ENCODE measurements at regions not wholly inside any gene's neighbourhood (a gene's known extent, or its start where the extent isn't known, plus 50 kb on each side); places are given as distances from the start of the nearest gene placed in this dataset.

DNA sequence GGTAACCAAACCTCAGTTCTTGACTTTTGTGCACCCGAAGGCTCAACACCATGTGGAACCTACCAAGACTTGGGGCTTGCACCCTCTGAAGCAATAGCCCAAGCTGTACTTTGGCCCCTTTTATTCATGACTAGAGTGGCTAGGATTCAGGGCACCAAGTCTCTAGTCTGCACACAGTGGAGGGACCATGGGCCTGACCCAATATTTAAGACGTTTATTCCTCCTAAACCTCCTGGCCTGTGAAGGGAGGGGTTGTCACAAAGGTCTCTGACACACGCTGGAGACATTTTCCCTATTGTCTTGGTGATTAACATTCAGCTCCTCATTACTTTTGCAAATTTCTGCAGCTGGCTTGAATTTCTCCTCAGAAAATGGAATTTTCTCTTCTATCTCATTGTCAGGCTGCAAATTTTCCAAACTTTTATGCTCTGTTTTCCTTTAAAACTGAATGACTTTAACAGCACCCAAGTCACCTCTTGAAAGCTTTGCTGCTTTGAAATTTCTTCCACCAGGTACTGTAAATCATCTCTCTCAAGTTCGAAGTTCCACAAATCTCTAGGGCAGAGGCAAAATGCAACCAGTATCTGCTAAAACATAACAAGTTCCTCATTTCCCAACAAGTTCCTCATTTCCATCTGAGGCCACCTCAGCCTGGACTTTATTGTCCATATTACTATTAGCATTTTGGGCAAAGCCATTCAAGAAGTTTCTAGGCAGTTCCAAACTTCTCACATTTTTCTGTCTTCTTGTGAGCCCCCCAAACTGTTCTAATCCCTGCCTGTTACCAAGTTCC lies 481.4 kb upstream of the BTBD3 start:
- no peak for DNase-seq

GRCh38 chr20:11437090-11437489 lies 480.6 kb upstream of the BTBD3 start:
- DNase-seq: no peak

GRCh38 chr20:11437611-11438380 lies 479.9 kb upstream of the BTBD3 start:
- DNase-seq: no peak

DNA sequence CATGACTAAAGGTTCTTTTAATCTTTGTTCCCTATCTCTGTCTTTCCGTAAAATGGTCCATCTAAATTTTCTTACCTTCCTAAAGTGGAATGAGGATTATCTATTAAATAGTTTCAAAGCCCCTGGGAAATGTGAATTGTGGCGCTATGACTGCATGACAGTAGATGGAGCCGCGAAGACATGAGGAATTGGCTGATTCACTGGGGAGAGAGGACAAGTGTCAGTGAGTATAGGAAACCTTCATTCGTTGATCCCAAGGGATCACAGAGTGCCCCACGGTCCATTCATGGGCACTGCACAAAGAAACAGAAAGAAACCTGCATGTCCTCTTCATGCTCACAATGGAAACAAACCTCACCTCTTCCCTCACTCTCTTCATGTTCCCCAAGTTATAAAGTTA lies 479.3 kb upstream of the BTBD3 start:
- DNase-seq: no peak

DNA sequence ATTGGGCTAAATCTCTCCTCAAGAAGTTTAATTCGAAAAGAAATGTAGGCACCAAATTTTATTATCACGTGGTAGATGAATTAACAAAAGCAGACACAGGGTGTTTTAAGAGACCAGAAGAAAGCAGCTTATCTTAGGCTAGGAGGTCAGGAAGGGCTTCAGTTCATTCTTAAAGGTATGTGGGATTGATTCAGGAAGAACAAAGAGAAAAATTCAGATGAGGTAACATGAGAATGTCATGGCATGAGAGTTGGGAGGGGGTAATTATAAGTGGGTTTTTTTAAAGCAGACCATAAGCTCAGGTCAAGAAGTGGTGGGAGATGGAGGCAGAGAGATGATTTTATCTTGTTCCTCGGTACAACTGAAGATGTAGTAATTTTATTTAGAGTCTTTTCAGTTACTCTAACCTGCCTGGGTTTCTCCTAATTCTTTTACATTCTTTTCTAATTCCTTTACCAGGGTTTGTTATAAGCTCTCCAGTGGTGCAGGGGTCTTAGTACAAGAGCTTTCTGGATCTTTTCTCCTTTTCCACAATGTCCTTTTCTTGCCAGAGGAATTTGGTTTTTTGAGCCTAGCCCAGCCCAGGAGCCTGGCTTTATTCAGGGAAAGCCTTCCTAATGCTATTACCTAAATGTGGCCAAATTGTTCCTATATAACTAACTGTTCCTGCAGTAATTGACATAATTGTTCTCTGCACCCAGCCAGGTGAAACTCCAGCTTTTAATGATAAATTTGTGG lies 474.1 kb upstream of the BTBD3 start:
- no peak for DNase-seq

DNA sequence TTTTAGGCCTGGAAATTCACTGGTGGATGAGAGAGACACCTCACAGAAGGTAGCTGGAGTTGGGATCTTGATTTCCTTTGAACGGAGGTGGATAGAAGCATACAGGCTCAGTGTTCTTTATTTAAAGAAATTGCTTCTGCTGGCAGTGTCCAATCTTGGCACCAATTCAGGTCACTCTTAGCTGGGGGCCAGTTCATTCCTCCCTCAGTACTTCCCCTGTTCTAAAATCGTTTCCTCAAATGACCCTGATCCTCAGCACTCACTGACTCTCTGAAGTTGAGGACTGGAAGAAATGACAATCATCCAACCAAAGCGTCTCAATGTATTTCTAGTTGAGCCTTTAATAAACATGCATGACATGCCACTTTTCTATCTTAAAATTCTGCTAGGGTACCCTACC lies 472.5 kb upstream of the BTBD3 start:
- no peak for DNase-seq

GRCh38 chr20:11445891-11446290 lies 471.8 kb upstream of the BTBD3 start:
- no peak for DNase-seq

GRCh38 chr20:11447371-11448100 lies 470.2 kb upstream of the BTBD3 start:
- no peak for DNase-seq

DNA sequence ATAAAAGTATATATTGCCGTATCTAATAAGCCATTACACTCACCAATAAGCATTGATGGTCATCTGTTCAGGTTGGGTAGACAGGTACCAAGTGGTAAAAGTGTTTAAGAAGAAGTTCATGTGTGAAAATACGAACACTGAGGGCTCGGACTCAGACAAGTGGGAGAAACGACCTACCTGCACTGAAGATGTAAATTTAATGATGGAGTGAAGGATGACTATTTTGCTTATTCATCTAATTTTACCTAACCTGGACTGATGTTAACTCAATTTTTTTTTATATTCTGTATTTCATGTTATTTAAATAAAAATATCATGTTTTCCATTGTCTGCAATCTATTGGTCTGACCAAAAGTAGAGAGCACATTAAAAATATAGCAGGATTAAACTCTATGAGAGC lies 469.1 kb upstream of the BTBD3 start:
- DNase-seq: no peak

DNA sequence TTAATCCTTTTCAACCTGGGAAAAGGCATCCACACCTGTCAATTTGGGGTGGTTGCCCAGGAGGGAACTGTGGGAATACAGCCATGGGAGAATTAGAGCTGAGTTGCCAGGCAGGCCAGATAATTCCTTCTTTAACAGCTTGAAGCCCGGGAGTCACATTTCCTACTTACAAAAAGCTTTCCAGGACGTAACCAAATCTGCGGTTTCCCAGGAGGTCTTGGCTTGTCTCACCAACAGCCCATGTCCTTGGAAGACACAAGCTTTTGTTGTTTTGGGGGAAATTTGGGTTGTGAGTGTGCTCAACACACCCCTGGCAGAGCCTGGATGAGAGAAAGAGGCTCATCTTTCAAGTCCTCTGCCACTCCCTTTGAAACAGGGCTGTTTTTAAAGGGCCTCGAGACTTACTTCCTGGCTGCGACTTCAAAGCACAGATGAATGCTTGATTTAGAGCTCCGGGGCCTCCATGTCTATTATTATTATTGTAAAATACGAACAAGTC lies 465.9 kb upstream of the BTBD3 start:
- DNase-seq: no peak

GRCh38 chr20:11452326-11452725 lies 465.4 kb upstream of the BTBD3 start:
- no peak for DNase-seq

- DNase-seq: no peak
Observed at GRCh38 chr20:11453430-11453829, 464.3 kb upstream of the BTBD3 start.

GRCh38 chr20:11454966-11455799 lies 462.5 kb upstream of the BTBD3 start:
- DNase-seq: no peak

- no peak for DNase-seq
Observed at GRCh38 chr20:11457488-11457887, 460.2 kb upstream of the BTBD3 start.

- DNase-seq: no peak
Observed at GRCh38 chr20:11459090-11459890, 458.4 kb upstream of the BTBD3 start.

- no peak for DNase-seq
Observed at GRCh38 chr20:11467436-11467835, 450.3 kb upstream of the BTBD3 start.

DNA sequence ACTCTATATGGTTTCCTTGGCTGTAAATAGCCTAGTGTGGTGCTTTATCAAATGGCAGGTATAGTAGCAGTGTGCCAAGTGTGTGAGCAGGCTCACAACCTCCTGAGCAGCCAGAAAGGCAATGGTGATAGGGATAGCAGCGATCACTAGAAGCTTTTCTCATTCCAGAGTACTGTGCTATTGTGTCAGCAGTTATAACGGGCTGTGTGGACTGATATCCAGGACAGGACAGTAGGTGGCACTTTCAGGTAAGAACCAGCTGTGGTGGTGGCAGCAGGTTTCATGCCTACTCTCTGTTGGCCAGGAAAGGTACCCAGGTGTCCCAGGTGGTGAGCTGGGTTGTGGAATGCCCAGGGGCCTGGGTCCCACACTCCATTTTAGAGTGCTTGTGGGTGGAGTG lies 448.8 kb upstream of the BTBD3 start:
- no peak for DNase-seq

GRCh38 chr20:11469795-11470435 lies 447.8 kb upstream of the BTBD3 start:
- DNase-seq: no peak

GRCh38 chr20:11473983-11474382 lies 443.7 kb upstream of the BTBD3 start:
- no peak for DNase-seq

GRCh38 chr20:11483697-11484096 lies 434.0 kb upstream of the BTBD3 start:
- DNase-seq: no peak

All from NCI-H1105 (cell line).